Gastroesophageal sphincter (tissue), 2 donors: ENCODE measurements at regions not wholly inside any gene's neighbourhood (a gene's known extent, or its start where the extent isn't known, plus 50 kb on each side); places are given as distances from the start of the nearest gene placed in this dataset.

ENCODE experiments used
- POLR2A ChIP-seq, 2 donors: fragments of 450-650 bp; IDR thresholded peaks; one replicate each; pipeline ENCODE4 v1.6.1; 2017; ENCODE audit warnings: antibody characterized with exemption in 2 of 2, mild to moderate bottlenecking in 2 of 2, moderate library complexity in 1 of 2
- POLR2AphosphoS5 ChIP-seq: sonication (generic); formaldehyde crosslinking; IDR thresholded peaks from one replicate; pipeline ENCODE4 v1.6.1; 2017; ENCODE audit warnings: antibody characterized with exemption

- no peak for TF ChIP-seq POLR2A (IDR thresholded peaks at IDR 0.05)
- TF ChIP-seq POLR2AphosphoS5 = no peak
Measured at GRCh38 chr10:62562101-62562500, 187.9 kb downstream of the ZNF365 start.
